ENCODE measurements at regions not wholly inside any gene's neighbourhood (a gene's known extent, or its start where the extent isn't known, plus 50 kb on each side); places are given as distances from the start of the nearest gene placed in this dataset.

DNA sequence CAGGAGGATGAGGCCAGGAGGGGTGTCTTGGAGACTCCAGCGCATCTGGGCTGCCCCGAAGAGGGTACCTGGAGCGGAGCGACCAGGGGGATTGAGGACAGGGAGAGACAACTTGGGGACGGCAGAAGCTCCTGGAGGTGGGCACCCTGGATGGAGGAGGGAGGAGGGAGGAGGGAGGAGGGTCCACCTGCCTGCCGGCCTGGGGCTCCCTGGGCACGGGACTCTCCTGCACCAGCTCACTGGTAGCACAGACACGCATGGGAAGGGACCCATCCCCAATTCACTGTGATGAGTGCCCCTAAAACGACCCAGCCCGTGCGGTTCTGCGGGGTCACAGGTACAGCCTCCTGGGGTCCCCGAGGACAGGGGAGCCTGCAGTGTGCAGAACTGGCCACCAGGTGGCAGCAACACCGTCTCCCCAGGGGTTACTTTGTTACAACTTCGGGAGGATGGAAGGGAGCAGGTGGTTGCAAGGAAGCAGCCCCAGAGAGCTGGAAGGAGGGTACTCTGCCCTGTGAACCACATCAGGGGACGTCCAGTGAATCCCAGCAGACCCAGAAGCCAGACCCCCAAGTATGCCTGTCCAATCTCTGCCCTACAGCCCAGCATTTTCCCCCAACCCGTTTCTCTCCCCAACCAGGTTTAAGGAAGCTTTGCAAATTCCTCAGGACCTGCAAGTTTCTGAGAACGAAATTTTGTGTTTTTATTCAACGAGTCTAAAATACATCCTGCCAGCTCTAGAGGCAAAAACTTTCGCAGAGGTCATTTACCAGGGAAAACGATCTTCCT is 482.4 kb downstream of the NPHP4 start:
- TF ChIP-seq, protein P1, sequence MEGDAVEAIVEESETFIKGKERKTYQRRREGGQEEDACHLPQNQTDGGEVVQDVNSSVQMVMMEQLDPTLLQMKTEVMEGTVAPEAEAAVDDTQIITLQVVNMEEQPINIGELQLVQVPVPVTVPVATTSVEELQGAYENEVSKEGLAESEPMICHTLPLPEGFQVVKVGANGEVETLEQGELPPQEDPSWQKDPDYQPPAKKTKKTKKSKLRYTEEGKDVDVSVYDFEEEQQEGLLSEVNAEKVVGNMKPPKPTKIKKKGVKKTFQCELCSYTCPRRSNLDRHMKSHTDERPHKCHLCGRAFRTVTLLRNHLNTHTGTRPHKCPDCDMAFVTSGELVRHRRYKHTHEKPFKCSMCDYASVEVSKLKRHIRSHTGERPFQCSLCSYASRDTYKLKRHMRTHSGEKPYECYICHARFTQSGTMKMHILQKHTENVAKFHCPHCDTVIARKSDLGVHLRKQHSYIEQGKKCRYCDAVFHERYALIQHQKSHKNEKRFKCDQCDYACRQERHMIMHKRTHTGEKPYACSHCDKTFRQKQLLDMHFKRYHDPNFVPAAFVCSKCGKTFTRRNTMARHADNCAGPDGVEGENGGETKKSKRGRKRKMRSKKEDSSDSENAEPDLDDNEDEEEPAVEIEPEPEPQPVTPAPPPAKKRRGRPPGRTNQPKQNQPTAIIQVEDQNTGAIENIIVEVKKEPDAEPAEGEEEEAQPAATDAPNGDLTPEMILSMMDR (IDR thresholded peaks at IDR 0.05) = peak; percentile 85 to 98 (median 95)
- no peak for TF ChIP-seq POLR2A (IDR thresholded peaks at IDR 0.05)
